ENCODE measurements at regions not wholly inside any gene's neighbourhood (a gene's known extent, or its start where the extent isn't known, plus 50 kb on each side); places are given as distances from the start of the nearest gene placed in this dataset.
"Not testable (repeated sequence)": the region's sequence is repeated elsewhere in the genome, so short reads cannot be mapped to it uniquely, and the experiment has no call there.

DNA sequence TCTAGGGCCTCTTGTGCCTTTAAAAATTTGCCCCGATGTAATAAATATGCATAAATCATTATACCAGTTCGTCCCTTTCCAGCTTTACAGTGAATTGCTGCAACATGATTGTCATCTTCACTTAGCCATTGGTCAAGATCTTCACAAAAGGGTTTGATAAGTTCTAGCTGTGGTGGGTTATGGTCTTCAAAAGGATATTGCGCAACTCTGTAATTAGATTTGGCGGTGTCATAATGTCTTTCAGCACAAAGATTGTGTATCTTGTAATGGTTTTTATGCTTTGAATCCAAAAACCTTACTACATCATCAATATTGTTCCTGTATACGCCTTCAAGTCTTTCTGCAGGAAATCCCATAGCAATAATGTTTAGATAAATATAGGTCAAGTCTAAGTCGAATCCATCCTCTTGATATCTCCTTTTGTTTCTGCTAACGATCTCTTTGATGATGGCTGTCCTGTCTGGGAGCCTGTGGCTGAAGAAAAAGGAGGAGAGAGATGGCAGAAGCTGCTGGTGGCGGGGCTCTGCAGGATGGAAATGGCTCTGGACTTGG lies 119.1 kb upstream of the PRSS3 start:
- not testable (repeated sequence) for TF ChIP-seq BHLHE40 (IDR thresholded peaks at IDR 0.05; ENCODE audit: low read depth, low read length); POLR2A (IDR thresholded peaks at IDR 0.05; ENCODE audit: low read depth, low read length); CHD1 (IDR thresholded peaks at IDR 0.05; ENCODE audit: low read depth, low read length); FOS (IDR thresholded peaks at IDR 0.05; ENCODE audit: low read depth, low read length); SMC3 (IDR thresholded peaks at IDR 0.05; ENCODE audit: low read depth, low read length); RAD21 (IDR thresholded peaks at IDR 0.05; ENCODE audit: low read length); MAFK (IDR thresholded peaks at IDR 0.05; ENCODE audit: low read depth, low read length); RCOR1 (IDR thresholded peaks at IDR 0.05; ENCODE audit: insufficient replicate concordance, low read length); MXI1 (IDR thresholded peaks at IDR 0.05; ENCODE audit: borderline replicate concordance, low read depth, low read length)
- TF ChIP-seq, protein P1, sequence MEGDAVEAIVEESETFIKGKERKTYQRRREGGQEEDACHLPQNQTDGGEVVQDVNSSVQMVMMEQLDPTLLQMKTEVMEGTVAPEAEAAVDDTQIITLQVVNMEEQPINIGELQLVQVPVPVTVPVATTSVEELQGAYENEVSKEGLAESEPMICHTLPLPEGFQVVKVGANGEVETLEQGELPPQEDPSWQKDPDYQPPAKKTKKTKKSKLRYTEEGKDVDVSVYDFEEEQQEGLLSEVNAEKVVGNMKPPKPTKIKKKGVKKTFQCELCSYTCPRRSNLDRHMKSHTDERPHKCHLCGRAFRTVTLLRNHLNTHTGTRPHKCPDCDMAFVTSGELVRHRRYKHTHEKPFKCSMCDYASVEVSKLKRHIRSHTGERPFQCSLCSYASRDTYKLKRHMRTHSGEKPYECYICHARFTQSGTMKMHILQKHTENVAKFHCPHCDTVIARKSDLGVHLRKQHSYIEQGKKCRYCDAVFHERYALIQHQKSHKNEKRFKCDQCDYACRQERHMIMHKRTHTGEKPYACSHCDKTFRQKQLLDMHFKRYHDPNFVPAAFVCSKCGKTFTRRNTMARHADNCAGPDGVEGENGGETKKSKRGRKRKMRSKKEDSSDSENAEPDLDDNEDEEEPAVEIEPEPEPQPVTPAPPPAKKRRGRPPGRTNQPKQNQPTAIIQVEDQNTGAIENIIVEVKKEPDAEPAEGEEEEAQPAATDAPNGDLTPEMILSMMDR (conservative IDR thresholded peaks at IDR 0.05; ENCODE audit: low read depth, low read length) = not testable (repeated sequence)
- TF ChIP-seq, protein P2, sequence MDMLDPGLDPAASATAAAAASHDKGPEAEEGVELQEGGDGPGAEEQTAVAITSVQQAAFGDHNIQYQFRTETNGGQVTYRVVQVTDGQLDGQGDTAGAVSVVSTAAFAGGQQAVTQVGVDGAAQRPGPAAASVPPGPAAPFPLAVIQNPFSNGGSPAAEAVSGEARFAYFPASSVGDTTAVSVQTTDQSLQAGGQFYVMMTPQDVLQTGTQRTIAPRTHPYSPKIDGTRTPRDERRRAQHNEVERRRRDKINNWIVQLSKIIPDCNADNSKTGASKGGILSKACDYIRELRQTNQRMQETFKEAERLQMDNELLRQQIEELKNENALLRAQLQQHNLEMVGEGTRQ (IDR thresholded peaks at IDR 0.05; ENCODE audit: low read depth, low read length) = not testable (repeated sequence)

Data from IMR-90 (cell line).